K562 (cell line): ENCODE measurements at regions not wholly inside any gene's neighbourhood (a gene's known extent, or its start where the extent isn't known, plus 50 kb on each side); places are given as distances from the start of the nearest gene placed in this dataset.

Experiments
- BACH1 ChIP-seq: fragments of 200-800 bp; sonication (Bioruptor generic); IDR thresholded peaks from 2 replicates; pipeline ENCODE4 v1.6.1; 2016; ENCODE audit warnings: missing genetic modification characterization, missing compliant biosample characterization
- CBX3 ChIP-seq, 2 experiments: IDR thresholded peaks; 1 replicate in 1 of 2; 2 replicates in 1 of 2; pipeline ENCODE4 v1.6.1; 2012; ENCODE audit warnings: inconsistent platforms in 2 of 2, low read length in 2 of 2, borderline replicate concordance in 1 of 2, control low read depth in 1 of 2
- CCNT2 ChIP-seq: IDR thresholded peaks from 2 replicates; pipeline ENCODE4 v1.6.1; 2011; ENCODE audit warnings: borderline replicate concordance, low read depth, mild to moderate bottlenecking, moderate library complexity, mixed read lengths, low read length; ENCODE audit not compliant: insufficient read length; ENCODE audit errors: extremely low read depth
- FOXK1 ChIP-seq: sonication (generic); formaldehyde crosslinking; IDR thresholded peaks from 2 replicates; pipeline ENCODE4 v1.8.0; 2022; ENCODE audit warnings: missing genetic modification reagents, mild to moderate bottlenecking, borderline replicate concordance
- GABPA ChIP-seq: fragments of 200-800 bp; sonication (Bioruptor generic); conservative IDR thresholded peaks from 2 replicates; pipeline ENCODE4 v1.6.1; 2016; ENCODE audit warnings: low read depth, missing genetic modification characterization, missing compliant biosample characterization
- JUN ChIP-seq, 2 experiments: sonication (generic) in 1 of 2; formaldehyde crosslinking in 1 of 2; IDR thresholded peaks; 2 replicates each; pipeline versions ENCODE4 v1.6.1 to v1.8.0; 2012 to 2022; ENCODE audit warnings: borderline replicate concordance in 2 of 2, mild to moderate bottlenecking in 2 of 2, improper control_type of control experiment in 1 of 2, low read depth in 1 of 2, low read length in 1 of 2, missing genetic modification reagents in 1 of 2
- KDM1A ChIP-seq, 2 experiments: fragments of 450-650 bp; IDR thresholded peaks; 2 replicates each; pipeline ENCODE4 v1.6.1; 2016; ENCODE audit warnings: mild to moderate bottlenecking in 2 of 2
- KLF6 ChIP-seq: fragments of 250-450 bp; sonication (Bioruptor Pico); IDR thresholded peaks from 2 replicates; pipeline ENCODE4 v1.4.0; 2020; ENCODE audit warnings: mild to moderate bottlenecking, moderate library complexity, borderline replicate concordance
- L3MBTL2 ChIP-seq: fragments of 450-650 bp; IDR thresholded peaks from 2 replicates; pipeline ENCODE4 v1.6.1; 2016; ENCODE audit warnings: mild to moderate bottlenecking, moderate library complexity
- PKNOX1 ChIP-seq: fragments of 450-650 bp; IDR thresholded peaks from 2 replicates; pipeline ENCODE4 v1.6.1; 2016
- RBM14 ChIP-seq: fragments of 200-400 bp; formaldehyde crosslinking; IDR thresholded peaks from 2 replicates; pipeline ENCODE4 v1.6.1; 2018; ENCODE audit warnings: low read depth, mild to moderate bottlenecking, low read length, moderate library complexity, borderline replicate concordance; ENCODE audit not compliant: insufficient read depth
- RBM25 ChIP-seq: fragments of 200-400 bp; formaldehyde crosslinking; IDR thresholded peaks from 2 replicates; pipeline ENCODE4 v1.6.1; 2018; ENCODE audit warnings: low read length, low read depth, moderate library complexity; ENCODE audit not compliant: severe bottlenecking
- SMARCA4 ChIP-seq: fragments of 450-650 bp; IDR thresholded peaks from 2 replicates; pipeline ENCODE4 v1.6.1; 2016
- SOX6 ChIP-seq: fragments of 450-650 bp; IDR thresholded peaks from 2 replicates; pipeline ENCODE4 v1.6.1; 2014; ENCODE audit warnings: mild to moderate bottlenecking
- TRIM24 ChIP-seq, 2 experiments: fragments of 450-650 bp; IDR thresholded peaks; 2 replicates each; pipeline ENCODE4 v1.6.1; 2016
- YBX1 ChIP-seq: fragments of 450-650 bp; IDR thresholded peaks from 2 replicates; pipeline ENCODE4 v1.7.1; 2016; ENCODE audit warnings: mild to moderate bottlenecking
- ZNF212 ChIP-seq: fragments of 450-650 bp; formaldehyde crosslinking; IDR thresholded peaks from 2 replicates; pipeline ENCODE4 v1.4.0; 2020; ENCODE audit warnings: mild to moderate bottlenecking
- ZNF239 ChIP-seq: fragments of 250-450 bp; sonication (Bioruptor Pico); IDR thresholded peaks from 2 replicates; pipeline ENCODE4 v1.4.0; 2020; ENCODE audit warnings: mild to moderate bottlenecking
- ZNF347 ChIP-seq: fragments of 450-650 bp; formaldehyde crosslinking; IDR thresholded peaks from 2 replicates; pipeline ENCODE4 v1.4.0; 2020; ENCODE audit warnings: low read depth, mild to moderate bottlenecking, moderate library complexity
- ZNF584 ChIP-seq: fragments of 200-800 bp; sonication (Bioruptor generic); IDR thresholded peaks from 2 replicates; pipeline ENCODE4 v1.6.1; 2016; ENCODE audit warnings: low read depth, mild to moderate bottlenecking, missing genetic modification characterization, missing compliant biosample characterization
- ZSCAN29 ChIP-seq: fragments of 450-650 bp; IDR thresholded peaks from 2 replicates; pipeline ENCODE4 v1.6.1; 2017
- TF ChIP-seq, protein P1 (sequence below): fragments of 250-450 bp; sonication (Bioruptor Pico); IDR thresholded peaks from 2 replicates; pipeline ENCODE4 v1.4.0; 2020; ENCODE audit warnings: mild to moderate bottlenecking, moderate library complexity, borderline replicate concordance
- TF ChIP-seq, protein P2 (sequence below): sonication (generic); formaldehyde crosslinking; IDR thresholded peaks from 2 replicates; pipeline ENCODE4 v1.8.1; 2022; ENCODE audit warnings: missing genetic modification reagents

DNA sequence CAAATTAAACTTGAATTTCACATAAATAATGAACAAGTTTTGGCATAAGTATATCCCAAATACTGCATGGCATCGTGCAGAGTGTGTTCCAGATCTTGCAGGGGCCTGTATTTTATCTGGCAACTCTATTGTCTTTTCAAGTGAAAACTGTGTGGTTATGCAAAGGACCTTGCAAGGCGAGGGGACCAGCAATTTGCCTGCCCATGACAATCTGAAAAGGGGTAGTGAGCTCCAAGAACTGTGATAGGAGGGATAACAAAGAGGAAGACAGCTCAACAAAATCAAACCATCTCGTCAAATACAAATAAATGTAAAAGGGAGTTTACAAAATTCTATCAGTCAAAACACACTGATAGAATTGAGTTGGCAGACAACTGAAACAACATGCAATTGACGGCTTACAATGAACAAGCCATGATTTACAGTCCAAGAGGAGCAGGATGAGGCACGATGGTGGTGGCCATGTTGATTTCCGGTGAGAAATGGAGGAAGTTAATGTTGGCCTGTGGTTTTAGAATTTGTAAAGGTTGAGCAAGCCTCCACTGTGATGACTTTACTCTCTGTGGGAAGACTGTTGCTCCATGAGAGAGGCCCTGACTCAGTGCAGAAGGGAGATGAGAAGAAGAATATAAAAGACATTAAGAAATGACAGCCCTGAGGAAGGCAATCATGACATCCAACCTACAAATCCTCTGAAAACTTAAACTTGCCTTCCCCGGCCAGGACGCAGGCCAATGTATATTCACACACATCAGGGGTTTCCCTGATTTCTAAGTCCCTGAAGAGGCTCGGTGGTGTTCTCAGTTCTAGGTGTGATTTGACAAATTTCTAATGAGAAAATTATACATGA, 132.2 kb downstream of the ADSS2 start (continued):
- peak; percentile 74; the same call in 1 of the 2 replicates for TF ChIP-seq BACH1 (tag)
- no peak for TF ChIP-seq KDM1A (IDR thresholded peaks at IDR 0.05)
- TF ChIP-seq L3MBTL2: peak; percentile 42; the same call in 1 of the 2 replicates
- 0 out of 2 replicates have a peak, but pooled peaks have one; percentile 6 for TF ChIP-seq JUN (IDR thresholded peaks at IDR 0.05; ENCODE audit: borderline replicate concordance, low read depth, low read length)
- TF ChIP-seq JUN (CRISPR knock-in tag; IDR thresholded peaks at IDR 0.05; ENCODE audit: borderline replicate concordance): no peak
- TF ChIP-seq SOX6: no peak
- TF ChIP-seq ZNF347 (CRISPR knock-in tag): no peak
- 0 out of 2 replicates have a peak, but pooled peaks have one; percentile 23 for TF ChIP-seq ZNF239 (CRISPR knock-in tag)
- TF ChIP-seq GABPA (tag): peak; percentile 47; the same call in 1 of the 2 replicates
- TF ChIP-seq YBX1: no peak
- no peak for TF ChIP-seq CCNT2
- no peak for TF ChIP-seq SMARCA4
- no peak for TF ChIP-seq FOXK1 (CRISPR knock-in tag)
- TF ChIP-seq TRIM24 (IDR thresholded peaks at IDR 0.05): 0 out of 4 replicates have a peak, but pooled peaks of 1 of the 2 experiments have one; percentile 30
- peak; percentile 46 for TF ChIP-seq PKNOX1
- TF ChIP-seq, protein P1, sequence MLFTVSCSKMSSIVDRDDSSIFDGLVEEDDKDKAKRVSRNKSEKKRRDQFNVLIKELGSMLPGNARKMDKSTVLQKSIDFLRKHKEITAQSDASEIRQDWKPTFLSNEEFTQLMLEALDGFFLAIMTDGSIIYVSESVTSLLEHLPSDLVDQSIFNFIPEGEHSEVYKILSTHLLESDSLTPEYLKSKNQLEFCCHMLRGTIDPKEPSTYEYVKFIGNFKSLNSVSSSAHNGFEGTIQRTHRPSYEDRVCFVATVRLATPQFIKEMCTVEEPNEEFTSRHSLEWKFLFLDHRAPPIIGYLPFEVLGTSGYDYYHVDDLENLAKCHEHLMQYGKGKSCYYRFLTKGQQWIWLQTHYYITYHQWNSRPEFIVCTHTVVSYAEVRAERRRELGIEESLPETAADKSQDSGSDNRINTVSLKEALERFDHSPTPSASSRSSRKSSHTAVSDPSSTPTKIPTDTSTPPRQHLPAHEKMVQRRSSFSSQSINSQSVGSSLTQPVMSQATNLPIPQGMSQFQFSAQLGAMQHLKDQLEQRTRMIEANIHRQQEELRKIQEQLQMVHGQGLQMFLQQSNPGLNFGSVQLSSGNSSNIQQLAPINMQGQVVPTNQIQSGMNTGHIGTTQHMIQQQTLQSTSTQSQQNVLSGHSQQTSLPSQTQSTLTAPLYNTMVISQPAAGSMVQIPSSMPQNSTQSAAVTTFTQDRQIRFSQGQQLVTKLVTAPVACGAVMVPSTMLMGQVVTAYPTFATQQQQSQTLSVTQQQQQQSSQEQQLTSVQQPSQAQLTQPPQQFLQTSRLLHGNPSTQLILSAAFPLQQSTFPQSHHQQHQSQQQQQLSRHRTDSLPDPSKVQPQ (CRISPR knock-in tag): no peak
- no peak for TF ChIP-seq ZNF212 (CRISPR knock-in tag)
- no peak for TF ChIP-seq ZSCAN29
- no peak for TF ChIP-seq KLF6 (CRISPR knock-in tag)
- TF ChIP-seq, protein P2, sequence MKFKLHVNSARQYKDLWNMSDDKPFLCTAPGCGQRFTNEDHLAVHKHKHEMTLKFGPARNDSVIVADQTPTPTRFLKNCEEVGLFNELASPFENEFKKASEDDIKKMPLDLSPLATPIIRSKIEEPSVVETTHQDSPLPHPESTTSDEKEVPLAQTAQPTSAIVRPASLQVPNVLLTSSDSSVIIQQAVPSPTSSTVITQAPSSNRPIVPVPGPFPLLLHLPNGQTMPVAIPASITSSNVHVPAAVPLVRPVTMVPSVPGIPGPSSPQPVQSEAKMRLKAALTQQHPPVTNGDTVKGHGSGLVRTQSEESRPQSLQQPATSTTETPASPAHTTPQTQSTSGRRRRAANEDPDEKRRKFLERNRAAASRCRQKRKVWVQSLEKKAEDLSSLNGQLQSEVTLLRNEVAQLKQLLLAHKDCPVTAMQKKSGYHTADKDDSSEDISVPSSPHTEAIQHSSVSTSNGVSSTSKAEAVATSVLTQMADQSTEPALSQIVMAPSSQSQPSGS (CRISPR knock-in tag): no peak
- 0 out of 2 replicates have a peak, but pooled peaks have one; percentile 43 for TF ChIP-seq ZNF584 (CRISPR knock-in tag)
- no peak for TF ChIP-seq RBM25
- TF ChIP-seq RBM14: no peak
- 0 out of 3 replicates have a peak, but pooled peaks of 1 of the 2 experiments have one; percentile 17 for TF ChIP-seq CBX3 (IDR thresholded peaks at IDR 0.05; ENCODE audit: borderline replicate concordance in 1 of 2, low read length in 2 of 2)
